ENCODE measurements at regions not wholly inside any gene's neighbourhood (a gene's known extent, or its start where the extent isn't known, plus 50 kb on each side); places are given as distances from the start of the nearest gene placed in this dataset.

GRCh38 chr13:74816737-74817136, 665.2 kb downstream of the TBC1D4 start:
- Histone ChIP-seq H3K27ac (ENCODE audit: low read depth in 1 of 2, low read length in 1 of 2) (no peak overlapping the region), H3K4me1 (ENCODE audit: control insufficient read depth in 5 of 5, insufficient read depth in 5 of 5, low read length in 5 of 5) (peaks cover 0 to 2% (median 0%) of the 10 kb centered on the region in 5 donors), H3K4me3 (no peak overlapping the region), H3K9me3 (ENCODE audit: control insufficient read depth in 4 of 4, insufficient read depth in 3 of 4, low read length in 3 of 4) (peaks cover 0 to 2% (median 0%) of the 10 kb centered on the region in 4 donors), H3K27me3 (ENCODE audit: control insufficient read depth in 3 of 3, insufficient read depth in 3 of 3, low read length in 2 of 3) (no peaks in the 10 kb centered on the region), H3K36me3 (ENCODE audit: control insufficient read depth in 4 of 4, insufficient read depth in 4 of 4, low read length in 4 of 4) (no peaks in the 10 kb centered on the region), H3K9ac (ENCODE audit: insufficient read depth in 1 of 2, low read length in 2 of 2) (no peak overlapping the region)
- TF ChIP-seq CTCF (IDR thresholded peaks at IDR 0.05; ENCODE audit: control extremely low read depth, extremely low read depth) = no peak
- 88 to 95% methylated on average over 1 of the region's 1 CpG for WGBS, 2 donors
- DNase-seq = no peak
- no peak for ATAC-seq (ENCODE audit: insufficient read depth, low FRiP score)

- Histone ChIP-seq H3K9ac (ENCODE audit: insufficient read depth in 1 of 2, low read length in 2 of 2) (no peak overlapping the region), H3K4me3 (no peak overlapping the region), H3K4me1 (ENCODE audit: control insufficient read depth in 5 of 5, insufficient read depth in 5 of 5, low read length in 5 of 5) (no peaks in the 10 kb centered on the region), H3K27ac (ENCODE audit: low read depth in 1 of 2, low read length in 1 of 2) (no peak overlapping the region), H3K27me3 (ENCODE audit: control insufficient read depth in 3 of 3, insufficient read depth in 3 of 3, low read length in 2 of 3) (no peaks in the 10 kb centered on the region), H3K36me3 (ENCODE audit: control insufficient read depth in 4 of 4, insufficient read depth in 4 of 4, low read length in 4 of 4) (no peaks in the 10 kb centered on the region), H3K9me3 (ENCODE audit: control insufficient read depth in 4 of 4, insufficient read depth in 3 of 4, low read length in 3 of 4) (no peaks in the 10 kb centered on the region)
- TF ChIP-seq CTCF (IDR thresholded peaks at IDR 0.05; ENCODE audit: control extremely low read depth, extremely low read depth) = no peak
- WGBS, 2 donors = 90 to 95% methylated on average over 2 of the region's 2 CpGs
- DNase-seq (no peak), ATAC-seq (ENCODE audit: insufficient read depth, low FRiP score) (no peak)
These were observed 662.0 kb upstream of the KLF12 start for GRCh38 chr13:74796157-74796556.

- Histone ChIP-seq H3K4me3 (no peak overlapping the region), H3K9ac (ENCODE audit: insufficient read depth in 1 of 2, low read length in 2 of 2) (no peak overlapping the region), H3K27ac (ENCODE audit: low read depth in 1 of 2, low read length in 1 of 2) (no peak overlapping the region), H3K27me3 (ENCODE audit: control insufficient read depth in 3 of 3, insufficient read depth in 3 of 3, low read length in 2 of 3) (no peaks in the 10 kb centered on the region), H3K9me3 (ENCODE audit: control insufficient read depth in 4 of 4, insufficient read depth in 3 of 4, low read length in 3 of 4) (no peaks in the 10 kb centered on the region), H3K4me1 (ENCODE audit: control insufficient read depth in 5 of 5, insufficient read depth in 5 of 5, low read length in 5 of 5) (no peaks in the 10 kb centered on the region), H3K36me3 (ENCODE audit: control insufficient read depth in 4 of 4, insufficient read depth in 4 of 4, low read length in 4 of 4) (no peaks in the 10 kb centered on the region)
- no peak for ATAC-seq (ENCODE audit: insufficient read depth, low FRiP score)
- no peak for DNase-seq
- no peak for TF ChIP-seq CTCF (IDR thresholded peaks at IDR 0.05; ENCODE audit: control extremely low read depth, extremely low read depth)
These were observed 661.3 kb upstream of the KLF12 start for GRCh38 chr13:74795526-74795925.

GRCh38 chr13:74794582-74794981, 660.4 kb upstream of the KLF12 start:
- no peak for ATAC-seq (ENCODE audit: insufficient read depth, low FRiP score)
- H3K27me3 ChIP-seq (ENCODE audit: control insufficient read depth in 3 of 3, insufficient read depth in 3 of 3, low read length in 2 of 3) = no peaks in the 10 kb centered on the region
- 93 to 95% methylated on average over 3 of the region's 3 CpGs for WGBS, 2 donors

More at GRCh38 chr13:74794582-74794981, 660.4 kb upstream of the KLF12 start:
- no peaks in the 10 kb centered on the region for H3K36me3 ChIP-seq (ENCODE audit: control insufficient read depth in 4 of 4, insufficient read depth in 4 of 4, low read length in 4 of 4)
- H3K27ac ChIP-seq (ENCODE audit: low read depth in 1 of 2, low read length in 1 of 2) = no peak overlapping the region
- TF ChIP-seq CTCF (IDR thresholded peaks at IDR 0.05; ENCODE audit: control extremely low read depth, extremely low read depth) = no peak
- DNase-seq = no peak
- H3K4me3 ChIP-seq = no peak overlapping the region
- H3K9me3 ChIP-seq (ENCODE audit: control insufficient read depth in 4 of 4, insufficient read depth in 3 of 4, low read length in 3 of 4) = no peaks in the 10 kb centered on the region
- no peak overlapping the region for H3K9ac ChIP-seq (ENCODE audit: insufficient read depth in 1 of 2, low read length in 2 of 2)
- H3K4me1 ChIP-seq (ENCODE audit: control insufficient read depth in 5 of 5, insufficient read depth in 5 of 5, low read length in 5 of 5) = no peaks in the 10 kb centered on the region
